Mucosa of stomach (tissue), 1 donor: ENCODE measurements at regions not wholly inside any gene's neighbourhood (a gene's known extent, or its start where the extent isn't known, plus 50 kb on each side); places are given as distances from the start of the nearest gene placed in this dataset.

ENCODE experiments used
- H3K27me3 ChIP-seq: one replicate; pipeline ENCODE4 v1.7.0; 2013; ENCODE audit warnings: mild to moderate bottlenecking, low read length; ENCODE audit not compliant: control insufficient read depth, insufficient read depth
- H3K36me3 ChIP-seq: one replicate; pipeline ENCODE4 v1.7.0; 2013; ENCODE audit warnings: low read length; ENCODE audit not compliant: control insufficient read depth, insufficient read depth
- H3K4me1 ChIP-seq: one replicate; pipeline ENCODE4 v1.7.0; 2013; ENCODE audit warnings: mild to moderate bottlenecking, low read length; ENCODE audit not compliant: control insufficient read depth, insufficient read depth
- H3K4me3 ChIP-seq: one replicate; pipeline ENCODE4 v1.7.0; 2013; ENCODE audit warnings: low read length
- H3K9ac ChIP-seq: one replicate; pipeline ENCODE4 v1.7.0; 2013; ENCODE audit warnings: mild to moderate bottlenecking, low read length, moderate library complexity
- H3K9me3 ChIP-seq: one replicate; pipeline ENCODE4 v1.7.0; 2013; ENCODE audit warnings: mild to moderate bottlenecking, low read length, moderate library complexity; ENCODE audit not compliant: control insufficient read depth
- donor health status: Pancreatic carcinoma.

- H3K4me1 ChIP-seq, result no peaks in the 10 kb centered on the region
- H3K9ac ChIP-seq, result no peak overlapping the region
- H3K27me3 ChIP-seq, result no peaks in the 10 kb centered on the region
- no peaks in the 10 kb centered on the region for H3K9me3 ChIP-seq
- no peak overlapping the region for H3K4me3 ChIP-seq
- no peaks in the 10 kb centered on the region for H3K36me3 ChIP-seq
Observed at GRCh38 chr12:90036637-90037036, 328.0 kb upstream of the ATP2B1 start.

GRCh38 chr12:90030726-90031125 lies 322.1 kb upstream of the ATP2B1 start:
- no peak overlapping the region for H3K4me3 ChIP-seq
- H3K9me3 ChIP-seq, result no peaks in the 10 kb centered on the region
- no peaks in the 10 kb centered on the region for H3K36me3 ChIP-seq
- H3K9ac ChIP-seq, result no peak overlapping the region
- H3K4me1 ChIP-seq, result no peaks in the 10 kb centered on the region
- no peaks in the 10 kb centered on the region for H3K27me3 ChIP-seq

- Histone ChIP-seq H3K4me3 (no peak overlapping the region), H3K9ac (no peak overlapping the region), H3K9me3 (no peaks in the 10 kb centered on the region), H3K36me3 (no peaks in the 10 kb centered on the region), H3K27me3 (no peaks in the 10 kb centered on the region), H3K4me1 (no peaks in the 10 kb centered on the region)
Observed at GRCh38 chr12:90029317-90029716, 320.7 kb upstream of the ATP2B1 start.

- H3K27me3 ChIP-seq, result no peaks in the 10 kb centered on the region
- no peak overlapping the region for H3K9ac ChIP-seq
- no peaks in the 10 kb centered on the region for H3K9me3 ChIP-seq
- no peak overlapping the region for H3K4me3 ChIP-seq
- H3K4me1 ChIP-seq, result no peaks in the 10 kb centered on the region
- no peaks in the 10 kb centered on the region for H3K36me3 ChIP-seq
Observed at GRCh38 chr12:90028635-90029051, 320.0 kb upstream of the ATP2B1 start.

- no peaks in the 10 kb centered on the region for H3K4me1 ChIP-seq
- no peaks in the 10 kb centered on the region for H3K36me3 ChIP-seq
- no peak overlapping the region for H3K9ac ChIP-seq
- no peaks in the 10 kb centered on the region for H3K9me3 ChIP-seq
- H3K27me3 ChIP-seq, result no peaks in the 10 kb centered on the region
- H3K4me3 ChIP-seq, result no peak overlapping the region
Observed at GRCh38 chr12:90027889-90028634, 319.4 kb upstream of the ATP2B1 start.

GRCh38 chr12:90027041-90027440 lies 318.4 kb upstream of the ATP2B1 start:
- H3K27me3 ChIP-seq, result no peaks in the 10 kb centered on the region
- no peaks in the 10 kb centered on the region for H3K9me3 ChIP-seq
- no peaks in the 10 kb centered on the region for H3K36me3 ChIP-seq
- no peak overlapping the region for H3K4me3 ChIP-seq
- H3K4me1 ChIP-seq, result no peaks in the 10 kb centered on the region
- no peak overlapping the region for H3K9ac ChIP-seq

GRCh38 chr12:90026516-90026915 lies 317.9 kb upstream of the ATP2B1 start:
- Histone ChIP-seq H3K9me3 (no peaks in the 10 kb centered on the region), H3K36me3 (no peaks in the 10 kb centered on the region), H3K9ac (no peak overlapping the region), H3K27me3 (no peaks in the 10 kb centered on the region), H3K4me3 (no peak overlapping the region), H3K4me1 (no peaks in the 10 kb centered on the region)

- Histone ChIP-seq H3K36me3 (no peaks in the 10 kb centered on the region), H3K9me3 (no peaks in the 10 kb centered on the region), H3K4me3 (no peak overlapping the region), H3K4me1 (no peaks in the 10 kb centered on the region), H3K9ac (no peak overlapping the region), H3K27me3 (no peaks in the 10 kb centered on the region)
Observed at GRCh38 chr12:90024262-90024661, 315.6 kb upstream of the ATP2B1 start.

GRCh38 chr12:90023207-90023900 lies 314.7 kb upstream of the ATP2B1 start:
- Histone ChIP-seq H3K36me3 (no peaks in the 10 kb centered on the region), H3K4me3 (no peak overlapping the region), H3K27me3 (no peaks in the 10 kb centered on the region), H3K9me3 (no peaks in the 10 kb centered on the region), H3K9ac (no peak overlapping the region), H3K4me1 (no peaks in the 10 kb centered on the region)

GRCh38 chr12:90021795-90022440 lies 313.3 kb upstream of the ATP2B1 start:
- Histone ChIP-seq H3K9ac (no peak overlapping the region), H3K4me3 (no peak overlapping the region), H3K4me1 (no peaks in the 10 kb centered on the region), H3K27me3 (no peaks in the 10 kb centered on the region), H3K9me3 (no peaks in the 10 kb centered on the region), H3K36me3 (no peaks in the 10 kb centered on the region)

- Histone ChIP-seq H3K4me1 (no peaks in the 10 kb centered on the region), H3K27me3 (no peaks in the 10 kb centered on the region), H3K4me3 (no peak overlapping the region), H3K36me3 (no peaks in the 10 kb centered on the region), H3K9ac (no peak overlapping the region), H3K9me3 (no peaks in the 10 kb centered on the region)
Observed at GRCh38 chr12:90020881-90021280, 312.2 kb upstream of the ATP2B1 start.

- H3K9me3 ChIP-seq, result no peaks in the 10 kb centered on the region
- no peaks in the 10 kb centered on the region for H3K36me3 ChIP-seq
- H3K27me3 ChIP-seq, result no peaks in the 10 kb centered on the region
- H3K4me1 ChIP-seq, result no peaks in the 10 kb centered on the region
- no peak overlapping the region for H3K4me3 ChIP-seq
- H3K9ac ChIP-seq, result no peak overlapping the region
Observed at GRCh38 chr12:90020436-90020835, 311.8 kb upstream of the ATP2B1 start.
